HG03342 (cell line): ENCODE measurements at regions not wholly inside any gene's neighbourhood (a gene's known extent, or its start where the extent isn't known, plus 50 kb on each side); places are given as distances from the start of the nearest gene placed in this dataset.

Experiments
- ATAC-seq: cut with Tn5 transposase; IDR thresholded peaks from one replicate; pipeline ENCODE4 v1.9.1; 2021; ENCODE audit warnings: mild to moderate bottlenecking, moderate library complexity; ENCODE audit not compliant: unreplicated experiment

DNA sequence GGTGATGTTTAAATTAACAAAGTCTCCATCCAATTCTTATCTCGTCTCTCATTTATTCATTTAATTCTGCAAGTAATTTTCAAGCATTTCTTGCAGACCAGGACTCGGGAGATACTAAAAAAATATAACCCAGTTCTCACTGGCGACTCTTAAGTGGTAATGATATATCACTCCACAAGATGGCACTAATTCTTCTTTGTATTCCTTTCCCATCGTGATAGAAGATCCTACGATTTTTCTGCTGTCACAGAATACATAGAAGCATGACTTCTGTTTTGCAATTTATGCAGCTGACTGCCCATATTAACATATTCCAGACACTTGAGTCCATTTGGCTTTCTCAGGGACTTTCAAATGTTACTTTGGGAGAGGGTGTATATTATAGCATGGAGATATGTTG is 64.0 kb upstream of the FGF13 start:
- ATAC-seq, result peak; percentile 67

DNA sequence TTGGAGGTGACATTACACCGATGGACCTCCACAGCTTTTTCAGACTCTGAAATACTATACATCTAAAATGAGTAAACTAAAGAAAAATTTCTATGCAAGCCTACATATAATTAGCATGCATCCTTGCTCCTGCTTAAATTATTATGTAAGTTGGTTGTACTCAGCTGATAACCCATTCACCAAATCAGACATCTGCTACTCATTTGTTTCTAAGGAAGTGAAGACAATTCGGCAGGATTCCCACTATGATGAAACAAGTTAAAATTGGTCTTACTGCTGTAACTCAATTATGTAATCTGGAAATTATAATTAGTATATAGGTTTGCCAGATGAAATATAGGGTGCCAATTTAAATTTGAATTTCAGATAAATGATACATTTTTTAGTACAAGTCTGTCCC is 59.5 kb upstream of the FGF13 start:
- ATAC-seq, result no peak

DNA sequence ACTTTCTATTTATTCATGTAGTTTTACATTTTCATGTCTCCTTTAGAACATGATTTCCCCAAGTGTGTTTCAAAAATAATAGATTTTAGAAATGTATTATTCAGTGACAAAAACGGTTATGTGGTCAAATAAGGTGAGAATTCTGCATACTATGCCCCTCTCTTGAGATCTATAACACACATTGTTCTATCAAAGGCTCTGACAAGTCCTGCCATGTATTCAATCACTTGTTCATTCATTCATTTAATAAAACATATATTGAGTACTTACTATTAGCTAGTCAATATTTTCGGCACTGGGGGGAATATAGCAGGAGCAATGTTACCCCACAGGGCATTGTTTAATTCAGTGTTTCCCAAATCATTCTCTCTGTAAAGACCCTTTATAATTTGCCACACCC is 58.4 kb upstream of the FGF13 start:
- ATAC-seq, result no peak

DNA sequence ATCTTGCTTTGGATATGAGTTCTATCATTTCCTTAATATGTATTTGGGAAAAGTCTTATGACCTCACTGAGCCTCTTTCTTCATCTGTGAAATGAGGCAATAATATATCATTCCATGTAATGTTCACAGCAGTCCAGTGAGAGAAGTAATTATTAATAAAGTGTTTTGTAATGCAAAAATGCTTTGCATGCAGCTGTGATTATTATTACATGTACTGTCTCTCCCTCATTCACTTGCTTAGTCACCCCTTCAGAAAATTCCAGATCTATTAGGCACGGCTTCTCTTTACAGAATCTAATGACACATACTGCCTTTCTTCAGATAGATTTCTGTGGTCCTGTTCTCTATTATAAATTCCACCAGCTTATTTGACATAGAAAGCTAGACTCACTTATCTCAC is 53.5 kb upstream of the FGF13 start:
- ATAC-seq, result no peak

DNA sequence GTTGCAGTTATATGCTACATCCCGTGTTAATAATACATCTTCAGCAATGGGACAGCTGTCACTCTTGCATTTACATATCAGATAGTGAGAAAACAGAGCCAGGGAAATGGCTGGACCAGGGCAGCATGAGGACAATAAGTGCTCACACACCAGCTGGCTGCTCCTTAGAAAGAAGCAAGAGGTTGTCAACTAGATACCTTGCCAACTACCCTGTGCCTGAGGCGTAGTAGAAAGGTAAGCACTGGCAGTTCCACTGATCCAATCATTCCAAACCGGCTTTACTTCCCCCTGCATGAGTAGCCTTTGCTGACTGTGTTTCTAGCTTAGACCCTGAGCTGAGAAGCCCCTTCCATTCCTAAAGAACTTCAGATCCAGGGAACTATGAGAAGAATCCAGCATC is 52.2 kb upstream of the FGF13 start:
- no peak for ATAC-seq

DNA sequence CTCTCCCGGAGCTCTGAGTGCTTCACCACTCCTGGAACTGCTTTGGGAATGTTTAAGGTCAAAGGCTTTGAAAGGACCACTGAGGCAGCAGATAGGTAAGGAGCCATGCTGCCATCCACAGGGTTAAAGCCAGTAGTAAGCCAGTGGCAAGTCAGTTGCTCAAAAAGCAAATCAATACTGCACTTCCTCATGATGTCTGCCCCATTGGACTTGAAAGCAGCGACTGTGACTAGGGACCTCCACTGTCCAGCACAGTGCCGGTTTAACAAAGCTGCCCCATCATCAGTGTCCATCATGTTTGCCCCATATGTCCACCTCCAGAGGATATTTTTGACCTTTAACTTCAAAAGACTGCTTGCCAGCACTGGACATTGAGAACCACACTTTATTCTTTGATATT is 49.9 kb upstream of the FGF13 start:
- no peak for ATAC-seq
